HEK293 (cell line): ENCODE measurements at regions not wholly inside any gene's neighbourhood (a gene's known extent, or its start where the extent isn't known, plus 50 kb on each side); places are given as distances from the start of the nearest gene placed in this dataset.

ENCODE experiments used
- KLF16 ChIP-seq: fragments of 450-650 bp; formaldehyde crosslinking; IDR thresholded peaks from 2 replicates; pipeline ENCODE4 v1.5.1; 2017; ENCODE audit warnings: missing biosample characterization, missing genetic modification characterization
- YY1 ChIP-seq: fragments of 450-650 bp; formaldehyde crosslinking; IDR thresholded peaks from 2 replicates; pipeline ENCODE4 v1.5.1; 2018; ENCODE audit warnings: missing biosample characterization, missing genetic modification characterization
- ZBTB8A ChIP-seq: fragments of 450-650 bp; formaldehyde crosslinking; IDR thresholded peaks from 2 replicates; pipeline ENCODE4 v1.5.1; 2016; ENCODE audit warnings: missing biosample characterization, missing genetic modification characterization
- ZNF175 ChIP-seq: fragments of 450-650 bp; formaldehyde crosslinking; IDR thresholded peaks from 2 replicates; pipeline ENCODE4 v1.5.1; 2016; ENCODE audit warnings: missing biosample characterization, missing genetic modification characterization
- ZNF248 ChIP-seq: fragments of 450-650 bp; formaldehyde crosslinking; IDR thresholded peaks from 2 replicates; pipeline ENCODE4 v1.5.1; 2017; ENCODE audit warnings: missing biosample characterization, missing genetic modification characterization
- ZNF274 ChIP-seq, 2 experiments: fragments of 200-500 bp in 1 of 2; fragments of 450-650 bp in 1 of 2; sonication (Bioruptor generic) in 1 of 2; formaldehyde crosslinking in 1 of 2; IDR thresholded peaks; 2 replicates each; pipeline versions ENCODE4 v1.5.1 to v1.6.1; 2014 to 2016; ENCODE audit warnings: borderline replicate concordance in 1 of 2, inconsistent platforms in 1 of 2, low read length in 1 of 2, missing biosample characterization in 1 of 2, missing genetic modification characterization in 1 of 2
- ZNF48 ChIP-seq: fragments of 450-650 bp; formaldehyde crosslinking; IDR thresholded peaks from 2 replicates; pipeline ENCODE4 v1.5.1; 2016; ENCODE audit warnings: missing biosample characterization, missing genetic modification characterization
- ZNF707 ChIP-seq: fragments of 450-650 bp; formaldehyde crosslinking; IDR thresholded peaks from 2 replicates; pipeline ENCODE4 v1.5.1; 2016; ENCODE audit warnings: missing biosample characterization, missing genetic modification characterization
- ZNF747 ChIP-seq: fragments of 450-650 bp; formaldehyde crosslinking; IDR thresholded peaks from 2 replicates; pipeline ENCODE4 v1.5.1; 2016; ENCODE audit warnings: missing biosample characterization, missing genetic modification characterization
- TF ChIP-seq, protein P1 (sequence below): fragments of 450-650 bp; formaldehyde crosslinking; IDR thresholded peaks from 2 replicates; pipeline ENCODE4 v1.5.1; 2016; ENCODE audit warnings: missing biosample characterization, missing genetic modification characterization
- TF ChIP-seq, protein P2 (sequence below): fragments of 450-650 bp; formaldehyde crosslinking; IDR thresholded peaks from 2 replicates; pipeline ENCODE4 v1.5.1; 2016; ENCODE audit warnings: missing biosample characterization, missing genetic modification characterization, low read depth
- TF ChIP-seq, protein P3 (sequence below): fragments of 450-650 bp; formaldehyde crosslinking; IDR thresholded peaks from 2 replicates; pipeline ENCODE4 v1.5.1; 2016; ENCODE audit warnings: missing biosample characterization, missing genetic modification characterization

DNA sequence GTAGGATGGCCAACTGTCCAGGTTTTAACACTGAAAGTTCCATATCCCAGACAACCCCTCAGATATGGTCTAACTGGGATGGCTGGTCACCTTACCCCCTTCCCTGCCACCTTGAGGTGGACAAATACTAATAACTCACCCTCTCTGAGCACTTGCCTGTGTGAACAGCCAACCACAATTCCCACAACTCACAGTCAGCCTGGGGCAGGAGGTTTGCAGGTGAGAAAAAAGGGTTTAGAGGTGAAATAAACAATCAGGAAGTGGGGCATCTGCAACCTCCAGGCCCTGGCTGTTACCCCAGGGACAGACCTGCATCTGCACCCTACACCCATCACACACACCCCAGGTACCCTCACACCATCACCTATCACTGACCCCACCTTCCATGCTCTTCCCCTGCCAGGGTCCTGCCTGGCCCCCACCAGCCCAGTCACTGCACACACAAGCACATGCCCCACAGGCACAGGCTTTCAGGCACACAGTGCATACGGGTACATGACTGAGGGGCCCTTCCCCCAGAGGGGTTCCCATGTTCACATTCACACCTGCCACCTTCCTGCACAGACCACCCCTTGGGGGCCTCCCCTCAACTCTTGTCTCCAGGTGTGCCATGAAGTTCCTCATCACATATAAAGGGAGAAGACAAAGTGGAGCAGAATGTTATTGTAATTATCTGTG is 679.5 kb downstream of the MATN1 start:
- TF ChIP-seq ZNF747 (tag by site-specific recombination) (no peak), ZNF48 (tag by site-specific recombination) (no peak), KLF16 (tag by site-specific recombination) (no peak), ZNF248 (tag by site-specific recombination) (no peak), YY1 (tag by site-specific recombination) (no peak), ZNF274 (IDR thresholded peaks at IDR 0.05; ENCODE audit: low read length) (no peak), ZNF274 (tag by site-specific recombination; IDR thresholded peaks at IDR 0.05; ENCODE audit: borderline replicate concordance) (no peak), ZNF175 (no peak), ZNF707 (no peak), ZBTB8A (tag by site-specific recombination) (no peak)
- TF ChIP-seq, protein P1, sequence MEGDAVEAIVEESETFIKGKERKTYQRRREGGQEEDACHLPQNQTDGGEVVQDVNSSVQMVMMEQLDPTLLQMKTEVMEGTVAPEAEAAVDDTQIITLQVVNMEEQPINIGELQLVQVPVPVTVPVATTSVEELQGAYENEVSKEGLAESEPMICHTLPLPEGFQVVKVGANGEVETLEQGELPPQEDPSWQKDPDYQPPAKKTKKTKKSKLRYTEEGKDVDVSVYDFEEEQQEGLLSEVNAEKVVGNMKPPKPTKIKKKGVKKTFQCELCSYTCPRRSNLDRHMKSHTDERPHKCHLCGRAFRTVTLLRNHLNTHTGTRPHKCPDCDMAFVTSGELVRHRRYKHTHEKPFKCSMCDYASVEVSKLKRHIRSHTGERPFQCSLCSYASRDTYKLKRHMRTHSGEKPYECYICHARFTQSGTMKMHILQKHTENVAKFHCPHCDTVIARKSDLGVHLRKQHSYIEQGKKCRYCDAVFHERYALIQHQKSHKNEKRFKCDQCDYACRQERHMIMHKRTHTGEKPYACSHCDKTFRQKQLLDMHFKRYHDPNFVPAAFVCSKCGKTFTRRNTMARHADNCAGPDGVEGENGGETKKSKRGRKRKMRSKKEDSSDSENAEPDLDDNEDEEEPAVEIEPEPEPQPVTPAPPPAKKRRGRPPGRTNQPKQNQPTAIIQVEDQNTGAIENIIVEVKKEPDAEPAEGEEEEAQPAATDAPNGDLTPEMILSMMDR (tag by site-specific recombination) = no peak
- TF ChIP-seq, protein P2, sequence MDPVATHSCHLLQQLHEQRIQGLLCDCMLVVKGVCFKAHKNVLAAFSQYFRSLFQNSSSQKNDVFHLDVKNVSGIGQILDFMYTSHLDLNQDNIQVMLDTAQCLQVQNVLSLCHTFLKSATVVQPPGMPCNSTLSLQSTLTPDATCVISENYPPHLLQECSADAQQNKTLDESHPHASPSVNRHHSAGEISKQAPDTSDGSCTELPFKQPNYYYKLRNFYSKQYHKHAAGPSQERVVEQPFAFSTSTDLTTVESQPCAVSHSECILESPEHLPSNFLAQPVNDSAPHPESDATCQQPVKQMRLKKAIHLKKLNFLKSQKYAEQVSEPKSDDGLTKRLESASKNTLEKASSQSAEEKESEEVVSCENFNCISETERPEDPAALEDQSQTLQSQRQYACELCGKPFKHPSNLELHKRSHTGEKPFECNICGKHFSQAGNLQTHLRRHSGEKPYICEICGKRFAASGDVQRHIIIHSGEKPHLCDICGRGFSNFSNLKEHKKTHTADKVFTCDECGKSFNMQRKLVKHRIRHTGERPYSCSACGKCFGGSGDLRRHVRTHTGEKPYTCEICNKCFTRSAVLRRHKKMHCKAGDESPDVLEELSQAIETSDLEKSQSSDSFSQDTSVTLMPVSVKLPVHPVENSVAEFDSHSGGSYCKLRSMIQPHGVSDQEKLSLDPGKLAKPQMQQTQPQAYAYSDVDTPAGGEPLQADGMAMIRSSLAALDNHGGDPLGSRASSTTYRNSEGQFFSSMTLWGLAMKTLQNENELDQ (tag by site-specific recombination) = no peak
- TF ChIP-seq, protein P3, sequence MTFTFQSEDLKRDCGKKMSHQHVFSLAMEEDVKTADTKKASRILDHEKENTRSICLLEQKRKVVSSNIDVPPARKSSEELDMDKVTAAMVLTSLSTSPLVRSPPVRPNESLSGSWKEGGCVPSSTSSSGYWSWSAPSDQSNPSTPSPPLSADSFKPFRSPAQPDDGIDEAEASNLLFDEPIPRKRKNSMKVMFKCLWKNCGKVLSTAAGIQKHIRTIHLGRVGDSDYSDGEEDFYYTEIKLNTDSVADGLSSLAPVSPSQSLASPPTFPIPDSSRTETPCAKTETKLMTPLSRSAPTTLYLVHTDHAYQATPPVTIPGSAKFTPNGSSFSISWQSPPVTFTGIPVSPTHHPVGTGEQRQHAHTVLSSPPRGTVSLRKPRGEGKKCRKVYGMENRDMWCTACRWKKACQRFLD = no peak
